Amniotic epithelial cell (primary cell): ENCODE measurements at regions not wholly inside any gene's neighbourhood (a gene's known extent, or its start where the extent isn't known, plus 50 kb on each side); places are given as distances from the start of the nearest gene placed in this dataset.
A peak's percentile ranks its signal among the peaks of the same experiment; 100 is the strongest.

Experiments
- DNase-seq: peaks from one replicate; pipeline ENCODE4 v3.0.0-alpha.2; 2010; ENCODE audit warnings: low read depth

GRCh38 chr6:132140189-132140588 lies 189.0 kb upstream of the CCN2 start:
- DNase-seq, result no peak

DNA sequence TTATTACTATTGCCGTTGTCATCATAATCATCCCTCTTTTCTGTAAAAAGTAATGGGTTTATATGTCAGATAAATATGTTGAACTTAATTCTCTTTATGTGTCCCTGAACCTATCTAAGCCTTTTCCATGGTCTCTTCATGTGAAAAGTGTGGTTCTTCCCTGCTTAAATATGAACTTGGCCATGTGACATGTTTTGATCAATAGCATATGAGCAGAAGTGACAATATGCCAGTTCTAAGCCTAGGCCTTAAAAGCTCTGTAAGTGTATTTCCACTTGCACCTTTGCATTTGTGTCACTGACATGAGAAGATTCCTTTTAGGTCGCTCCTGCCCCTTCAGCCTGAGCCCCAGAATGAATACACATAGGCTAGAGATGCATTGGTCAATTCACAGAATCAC lies 188.4 kb upstream of the CCN2 start:
- DNase-seq, result no peak

DNA sequence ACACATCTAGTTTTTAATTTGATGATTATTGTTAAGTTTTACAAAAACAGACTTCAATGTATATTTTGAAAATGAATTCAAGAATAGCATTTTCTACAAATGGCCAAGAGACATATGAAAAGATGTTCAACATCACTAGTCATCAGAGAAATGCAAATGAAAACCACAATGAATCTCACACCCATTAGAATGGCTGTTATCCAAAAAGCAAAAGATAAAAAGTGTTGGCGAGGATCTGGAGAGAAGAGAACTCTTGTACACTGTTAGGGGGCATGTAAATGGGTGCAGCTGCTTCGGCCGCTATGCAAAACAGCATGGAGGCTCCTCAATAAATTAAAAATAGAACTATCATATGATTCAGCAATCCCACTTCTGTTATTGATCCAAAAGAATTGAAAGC lies 185.8 kb upstream of the CCN2 start:
- DNase-seq, result peak; percentile 33

DNA sequence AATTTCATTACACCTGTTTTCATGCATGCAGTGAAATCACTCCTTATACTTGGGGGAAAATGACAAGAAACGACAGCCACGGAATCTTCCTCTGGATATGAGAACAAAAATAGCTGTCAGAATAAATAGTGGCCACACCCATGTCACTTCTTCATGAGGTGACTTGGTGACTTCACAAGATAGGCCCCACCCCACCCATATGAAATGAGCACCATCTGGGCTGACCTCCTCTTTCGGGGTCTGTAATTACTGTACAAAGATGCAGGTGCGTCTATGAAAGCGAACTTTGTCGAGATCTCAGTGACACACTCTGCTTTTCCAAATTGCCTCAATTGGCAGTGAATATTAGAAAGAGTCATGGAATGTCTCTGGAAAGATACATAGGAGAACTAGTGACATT lies 184.2 kb upstream of the CCN2 start:
- no peak for DNase-seq

DNA sequence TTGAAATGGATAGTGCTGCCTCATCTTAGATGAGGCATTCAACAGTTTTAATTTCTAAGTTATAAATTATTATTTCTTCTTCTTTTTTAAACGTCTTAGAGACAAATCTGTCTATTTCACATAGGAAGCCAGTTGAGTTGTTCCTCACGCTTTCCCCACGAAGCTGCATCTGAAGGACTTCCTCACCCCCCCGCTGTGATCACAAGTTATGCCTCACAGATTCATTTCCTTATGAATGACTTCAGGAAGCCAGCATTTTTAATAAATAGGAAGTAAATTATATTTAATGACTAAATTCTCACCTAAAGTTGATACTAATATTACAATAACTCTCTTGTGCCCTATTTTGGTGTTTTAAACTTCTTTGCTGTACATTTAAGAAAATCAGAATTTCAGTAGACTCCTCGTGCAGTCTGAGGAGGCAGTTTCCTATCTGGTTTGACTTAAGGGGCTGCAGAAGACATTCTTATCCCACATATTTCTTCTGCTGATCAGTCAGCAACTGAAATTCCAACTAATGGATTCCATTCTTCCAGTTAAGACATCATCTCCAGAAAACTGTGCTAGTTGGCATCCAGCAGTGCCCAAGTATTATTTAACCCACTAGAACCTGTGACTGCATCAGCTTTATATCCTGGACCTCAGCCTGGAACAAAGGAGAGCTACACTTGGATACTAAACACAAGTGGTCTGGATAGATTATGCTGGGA lies 182.7 kb upstream of the CCN2 start:
- DNase-seq, result no peak

DNA sequence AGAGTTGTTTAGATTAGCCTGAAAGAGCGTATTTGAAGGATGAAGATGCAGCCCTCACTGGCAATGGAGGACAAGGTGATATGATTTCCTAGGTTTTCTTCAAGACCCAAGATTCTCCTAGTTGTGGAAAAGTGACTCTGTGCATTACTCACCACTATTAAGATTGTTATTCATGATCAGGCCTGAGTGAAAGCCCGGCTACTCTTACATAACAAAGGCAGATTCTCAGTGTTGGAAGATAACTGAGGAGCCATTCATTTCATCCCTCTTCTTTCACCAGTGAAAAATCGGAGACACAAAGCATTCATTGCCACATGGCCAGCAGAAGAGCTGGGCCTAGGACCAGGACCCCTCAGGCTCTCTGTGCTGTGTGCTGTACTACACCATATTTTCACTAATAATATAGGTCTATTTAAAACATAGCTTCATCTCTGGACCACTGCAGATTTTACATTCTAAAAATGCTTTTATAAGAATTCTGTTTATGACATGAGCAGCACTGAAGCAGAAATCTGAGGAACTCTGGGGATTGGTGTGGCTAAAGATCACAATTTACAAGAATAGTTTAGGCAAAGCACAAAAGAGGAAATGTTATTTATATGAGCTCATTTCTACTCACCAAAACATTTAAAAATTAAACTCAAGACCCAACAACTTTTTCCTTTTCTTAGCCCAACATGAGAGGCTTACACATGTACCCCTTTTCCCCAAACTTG lies 181.9 kb upstream of the CCN2 start:
- DNase-seq, result peak; percentile 76

- DNase-seq, result peak; percentile 57
Measured at GRCh38 chr6:132132422-132132821, 181.2 kb upstream of the CCN2 start.

- peak; percentile 99 for DNase-seq
Measured at GRCh38 chr6:132131758-132132157, 180.6 kb upstream of the CCN2 start.

DNA sequence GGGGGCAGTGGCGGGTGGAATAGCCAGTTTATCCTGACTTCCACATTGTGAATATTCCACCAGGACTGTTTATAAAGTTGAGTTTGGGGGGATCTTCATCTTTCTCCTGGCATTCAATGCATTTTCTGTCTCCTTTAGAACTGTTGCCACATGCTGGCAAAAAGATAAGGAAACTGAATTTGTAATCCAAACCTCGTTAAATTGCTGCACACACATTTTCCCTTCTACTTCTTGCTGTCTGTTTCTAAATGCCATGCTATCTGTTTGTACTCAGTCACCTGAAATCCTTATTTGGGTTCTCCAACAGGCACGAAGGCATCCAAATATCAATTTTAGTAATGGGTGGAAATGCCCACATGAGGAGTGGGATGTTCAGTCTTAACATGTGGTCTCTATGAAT lies 180.2 kb upstream of the CCN2 start:
- peak; percentile 27 for DNase-seq

DNA sequence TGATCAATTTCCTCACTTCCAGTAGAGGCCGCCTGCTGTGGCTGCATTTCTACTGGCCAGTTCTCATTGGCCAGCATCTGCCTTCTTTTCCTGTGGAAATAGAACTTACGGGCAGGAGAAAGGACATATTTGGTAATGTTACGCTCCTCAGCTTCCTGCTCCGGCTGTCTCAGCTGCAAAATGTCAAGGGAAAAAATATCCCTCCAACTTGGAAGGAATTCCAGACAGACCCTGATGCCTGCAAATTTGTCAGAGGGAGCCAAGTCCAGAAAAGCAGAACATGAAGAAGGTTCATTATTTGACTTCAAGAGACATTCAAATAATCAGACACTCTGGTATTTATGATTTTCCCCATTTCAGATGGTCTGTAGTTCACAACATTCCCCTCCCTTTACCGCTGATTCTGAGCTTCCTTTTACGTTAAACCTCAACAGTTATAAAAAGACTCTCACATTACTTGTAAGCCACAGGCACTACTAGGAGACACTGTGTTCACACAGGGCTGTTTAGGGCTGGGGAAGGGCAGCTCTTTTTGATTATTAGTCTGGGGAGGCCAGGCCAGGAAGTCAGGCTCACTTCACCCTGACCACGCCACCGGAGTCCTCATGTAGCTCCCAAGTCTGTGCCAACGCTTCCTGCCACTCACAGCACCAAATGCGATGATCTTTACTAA lies 179.6 kb upstream of the CCN2 start:
- peak; percentile 26 for DNase-seq

- DNase-seq, result no peak
Measured at GRCh38 chr6:132128424-132128823, 177.3 kb upstream of the CCN2 start.

DNA sequence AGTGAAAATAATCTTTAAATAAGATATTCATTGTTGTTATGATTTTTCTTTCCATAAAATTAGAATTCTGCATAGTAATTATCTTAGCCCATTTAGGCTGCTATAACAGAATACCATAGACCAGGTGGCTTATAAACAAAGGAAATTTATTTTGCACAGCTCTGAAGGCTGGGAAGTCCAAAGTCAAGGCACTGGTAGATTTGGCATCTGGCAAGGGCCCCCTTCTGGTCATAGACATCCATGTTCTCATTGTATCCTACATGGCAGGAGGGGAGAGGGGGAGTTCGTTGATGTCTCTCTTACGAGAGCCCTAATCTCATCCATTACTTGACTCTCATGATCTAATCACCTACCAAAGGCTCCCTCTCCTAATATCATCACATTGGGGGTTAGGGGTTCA lies 175.0 kb upstream of the CCN2 start:
- no peak for DNase-seq

DNA sequence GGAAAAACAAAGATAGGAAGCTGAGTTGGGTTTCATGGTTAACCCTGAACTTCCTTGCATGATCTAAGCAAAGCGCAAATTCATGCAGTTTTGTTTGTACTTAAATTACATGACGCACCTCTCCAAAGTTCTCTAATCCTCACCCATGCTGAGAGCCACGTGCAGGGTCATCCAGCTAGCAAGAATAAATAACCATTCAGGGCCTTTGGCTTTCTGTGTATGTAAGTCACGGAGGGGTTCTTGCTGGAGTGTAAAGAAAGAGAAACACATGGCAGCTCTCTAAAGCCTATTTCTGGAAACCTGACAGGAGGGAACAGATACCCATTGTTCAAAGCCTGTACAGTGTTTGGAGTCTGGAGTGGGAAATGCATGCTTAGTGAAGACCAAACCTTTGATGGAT lies 171.7 kb upstream of the CCN2 start:
- DNase-seq, result no peak

DNA sequence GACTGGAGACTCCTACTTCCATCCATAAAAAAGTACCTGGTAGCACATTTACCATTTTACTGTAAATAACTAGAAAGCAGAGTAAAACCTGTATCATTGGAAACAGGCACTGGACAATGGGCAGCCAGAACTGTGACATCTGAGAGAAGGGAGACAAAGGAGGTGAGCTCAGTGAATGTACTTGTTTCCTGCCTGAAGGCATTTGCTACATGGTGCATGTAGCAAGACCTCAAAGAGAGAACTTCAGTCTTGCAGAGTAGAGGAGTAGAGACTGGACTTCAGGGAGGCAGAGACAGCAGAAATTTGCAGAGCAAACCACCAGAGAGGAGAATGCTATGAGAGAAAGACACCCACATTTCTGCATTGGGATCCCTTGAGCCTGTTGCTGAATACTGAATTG lies 171.0 kb upstream of the CCN2 start:
- DNase-seq, result no peak

DNA sequence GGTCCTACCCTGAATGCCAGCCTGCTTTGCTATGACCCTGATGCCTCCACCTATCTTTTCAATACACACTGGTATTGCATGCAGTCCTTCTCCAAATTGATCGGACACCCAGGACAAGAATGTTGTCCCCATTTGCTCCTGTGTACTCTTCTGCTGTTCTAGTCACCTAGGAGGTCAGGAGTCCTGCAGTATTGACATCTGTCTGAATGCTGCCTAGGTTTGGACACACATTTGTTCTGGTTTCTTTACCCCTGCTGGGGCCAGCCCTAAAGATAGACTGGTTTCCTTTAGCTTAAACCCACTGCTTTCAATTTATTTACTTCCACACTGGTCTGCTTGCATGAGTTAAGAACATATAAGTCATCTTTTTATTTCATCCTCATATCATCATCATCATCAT lies 167.0 kb upstream of the CCN2 start:
- DNase-seq, result no peak

DNA sequence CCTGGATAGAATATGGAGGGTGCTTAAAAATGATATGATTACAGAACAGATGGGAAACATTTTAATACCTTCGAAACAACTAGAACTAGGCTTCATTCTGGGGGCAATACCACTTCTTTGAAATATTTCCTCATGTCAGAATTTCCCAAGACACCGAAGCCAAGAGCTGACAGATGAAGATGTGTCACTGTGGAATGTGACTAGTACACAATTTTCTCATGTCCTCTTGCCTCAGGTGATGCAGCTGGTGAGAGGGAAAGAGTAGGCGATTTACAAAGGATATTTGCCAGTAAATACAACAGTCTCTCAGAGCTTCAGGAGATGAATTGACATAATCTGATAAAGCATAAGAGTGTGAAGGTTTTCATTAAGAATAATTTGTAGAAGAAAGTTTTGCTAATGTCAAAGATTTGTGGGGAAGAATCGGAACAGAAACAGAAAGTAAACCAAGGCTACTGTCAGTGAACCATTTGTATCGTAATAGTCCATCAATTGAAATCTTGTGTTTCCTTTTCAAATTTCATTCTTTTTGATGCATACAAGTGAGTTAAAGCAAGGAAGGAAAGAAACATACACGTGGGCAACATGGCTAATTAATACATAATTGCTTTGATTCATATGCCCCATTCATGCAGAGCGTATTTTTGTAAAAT lies 164.7 kb upstream of the CCN2 start:
- peak; percentile 8 for DNase-seq

- no peak for DNase-seq
Measured at GRCh38 chr6:132114201-132114825, 163.1 kb upstream of the CCN2 start.

- peak; percentile 14 for DNase-seq
Measured at GRCh38 chr6:132109752-132110151, 158.6 kb upstream of the CCN2 start.

- no peak for DNase-seq
Measured at GRCh38 chr6:132107896-132108295, 156.7 kb upstream of the CCN2 start.

DNA sequence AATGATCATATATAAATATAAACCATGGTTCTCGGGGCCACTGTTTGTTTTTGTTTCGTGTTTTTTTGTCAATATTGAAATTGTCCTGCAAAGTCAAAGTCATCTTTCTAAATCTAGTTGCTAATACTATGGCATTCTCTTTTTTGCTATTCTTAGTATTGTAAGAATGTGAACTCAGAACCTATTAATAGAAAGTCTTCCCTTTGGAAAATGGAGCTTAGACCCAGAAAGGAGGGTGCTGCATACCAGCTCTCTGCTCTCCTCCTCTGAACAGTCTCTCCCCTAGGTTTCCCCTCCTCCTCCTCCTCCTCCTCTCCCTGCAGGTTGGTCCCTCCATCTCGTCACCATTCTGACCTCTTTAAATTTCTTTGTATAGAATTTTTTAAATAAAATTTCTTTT lies 150.4 kb upstream of the CCN2 start:
- no peak for DNase-seq

DNA sequence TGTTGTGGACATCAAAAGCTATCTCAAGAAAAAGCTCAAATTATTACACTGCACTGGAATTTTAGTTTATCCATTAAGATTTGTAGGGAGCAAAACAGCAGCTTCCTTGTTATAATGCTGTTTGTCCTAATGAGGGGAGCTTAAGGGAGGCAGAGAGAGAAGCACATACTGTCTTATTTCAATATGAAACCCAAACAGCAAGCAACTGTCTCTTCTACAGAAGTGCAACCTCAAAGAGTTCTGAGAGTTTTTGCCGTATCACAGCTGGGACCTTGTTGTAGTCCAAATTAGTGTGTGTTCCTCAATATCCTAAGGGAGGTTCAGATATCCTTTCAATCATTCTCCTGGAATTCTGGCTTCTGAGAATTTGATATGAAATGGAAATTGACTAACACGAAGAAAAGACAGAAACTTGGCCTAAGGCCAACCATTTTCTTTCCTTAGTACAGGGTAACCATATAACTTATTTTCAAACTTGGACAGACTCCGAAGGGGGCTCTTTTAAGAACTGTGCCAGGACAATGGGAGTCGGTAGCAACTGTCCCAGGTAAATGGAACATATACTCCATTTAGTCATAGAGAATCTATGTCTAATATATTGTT lies 149.3 kb upstream of the CCN2 start:
- no peak for DNase-seq

DNA sequence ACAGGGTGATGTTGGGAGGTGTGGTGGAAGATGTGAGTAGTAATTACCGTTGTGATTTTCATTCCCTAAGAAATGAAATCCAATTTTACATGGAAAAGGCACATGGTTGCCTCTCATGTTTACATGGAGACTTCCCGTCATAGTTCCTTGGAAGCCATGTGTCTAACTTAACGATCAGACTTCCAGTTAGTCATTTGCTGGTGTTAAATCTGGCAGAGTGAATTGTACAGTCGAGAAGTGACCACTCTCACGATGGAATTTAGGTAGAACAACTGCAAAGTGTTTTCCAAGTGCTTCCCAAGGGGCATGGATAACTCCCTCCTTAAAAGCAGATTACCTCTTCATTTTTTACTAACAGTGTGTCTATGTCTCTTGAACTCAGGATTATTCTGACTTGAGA lies 145.8 kb upstream of the CCN2 start:
- no peak for DNase-seq
